ENCODE measurements at regions not wholly inside any gene's neighbourhood (a gene's known extent, or its start where the extent isn't known, plus 50 kb on each side); places are given as distances from the start of the nearest gene placed in this dataset.
"Not testable (repeated sequence)": the region's sequence is repeated elsewhere in the genome, so short reads cannot be mapped to it uniquely, and the experiment has no call there.

DNA sequence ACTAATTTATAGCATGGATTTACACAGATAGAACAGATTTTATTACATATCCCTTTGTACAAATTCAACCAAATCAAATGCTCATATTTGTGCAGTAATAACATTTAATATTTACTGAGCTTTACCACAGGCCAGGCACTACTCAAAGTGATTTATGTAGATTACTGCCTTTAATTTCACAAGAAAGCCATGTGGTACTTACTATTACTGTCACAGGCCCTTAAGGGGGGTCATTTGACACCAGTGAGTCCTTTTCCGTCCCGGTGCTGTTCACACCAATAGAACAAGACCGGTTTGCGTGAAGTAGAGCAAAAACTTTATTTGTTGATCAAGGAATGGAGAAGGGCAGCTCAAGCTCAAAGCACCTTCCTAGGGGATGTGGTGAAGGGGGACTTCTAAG is 308.5 kb upstream of the KCNN2 start:
- DNase-seq, result no peak

DNA sequence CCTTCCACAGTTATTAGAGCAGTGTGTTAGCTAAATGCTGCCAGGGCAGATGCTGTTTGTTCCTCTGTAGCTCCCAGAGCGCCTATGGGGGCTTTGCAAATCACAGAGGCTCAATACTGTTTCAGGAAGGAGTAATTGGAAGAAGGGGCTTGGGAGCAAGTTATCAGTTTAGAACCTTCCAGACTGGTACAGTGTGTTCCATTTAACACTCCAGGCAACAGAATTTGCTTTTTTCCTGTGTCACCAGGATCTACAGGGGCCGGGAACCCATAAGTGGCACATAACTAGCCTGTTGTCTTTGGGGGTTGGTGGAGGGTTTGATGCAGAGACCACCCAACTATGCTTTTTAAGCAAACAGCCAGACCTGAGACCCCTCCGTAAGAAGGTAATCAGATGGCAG is 307.3 kb upstream of the KCNN2 start:
- DNase-seq, result no peak

DNA sequence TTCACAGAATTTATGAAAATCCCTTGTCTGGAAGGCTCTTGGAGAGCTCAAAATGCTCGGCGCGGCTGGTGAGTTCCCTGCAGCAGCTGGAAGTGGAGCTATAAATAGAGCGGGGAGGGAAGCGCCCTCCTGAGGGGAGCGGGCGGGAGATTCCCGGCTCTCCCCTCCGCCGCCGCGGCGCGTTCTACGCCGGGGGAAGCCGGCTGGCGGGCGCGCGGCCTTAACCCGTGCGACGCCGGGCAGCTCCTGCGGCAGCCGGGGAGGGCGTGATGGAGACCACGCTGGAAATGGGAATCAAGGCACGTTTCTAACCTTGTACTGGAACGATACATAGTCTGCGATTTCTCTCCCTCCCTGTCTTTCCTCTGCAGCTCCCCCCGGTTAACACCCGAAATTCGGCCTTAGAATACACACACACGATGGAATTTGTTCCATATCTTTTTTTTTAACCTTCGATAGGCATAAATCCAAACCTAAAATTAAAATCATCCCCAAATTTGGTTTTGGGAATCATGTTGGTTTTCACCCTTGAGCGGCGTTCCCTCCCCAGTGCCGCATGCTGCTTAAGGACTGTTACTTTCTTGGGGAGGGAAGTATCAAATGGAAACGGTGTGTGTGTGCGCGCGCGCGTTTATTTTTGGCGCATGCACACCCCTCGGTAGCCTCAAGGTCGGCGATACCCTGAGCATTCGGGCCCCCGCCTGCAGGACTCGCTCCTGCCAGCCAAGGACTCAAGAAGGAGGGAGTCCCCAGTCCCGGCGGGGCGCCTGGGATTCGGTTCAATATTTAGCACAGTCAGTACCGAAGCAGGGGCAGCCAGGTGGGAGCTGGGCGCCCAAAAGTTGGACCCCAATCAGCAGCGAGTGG is 306.3 kb upstream of the KCNN2 start:
- DNase-seq, result peak in 38 of 56 donors; percentile 3 to 56 (median 26)

DNA sequence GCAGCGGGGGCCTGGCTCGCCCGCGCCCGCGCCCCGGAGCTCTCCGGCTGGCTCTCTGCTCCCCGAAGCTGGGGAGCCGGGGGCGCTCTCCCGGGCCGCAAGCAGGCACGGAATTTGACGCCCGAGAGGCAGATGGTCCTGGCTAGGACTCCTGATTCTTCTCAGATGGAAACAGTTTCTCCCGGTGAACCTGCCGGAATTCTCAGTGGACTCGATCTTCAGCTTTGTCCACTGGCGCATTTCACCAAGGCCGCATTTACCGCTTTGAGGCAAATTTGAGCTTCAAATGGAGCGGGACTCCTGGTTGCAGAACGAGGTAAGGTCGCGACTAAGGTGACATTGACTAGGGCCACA is 305.7 kb upstream of the KCNN2 start:
- DNase-seq, result peak in 2 of 56 donors; percentile 10 to 18

DNA sequence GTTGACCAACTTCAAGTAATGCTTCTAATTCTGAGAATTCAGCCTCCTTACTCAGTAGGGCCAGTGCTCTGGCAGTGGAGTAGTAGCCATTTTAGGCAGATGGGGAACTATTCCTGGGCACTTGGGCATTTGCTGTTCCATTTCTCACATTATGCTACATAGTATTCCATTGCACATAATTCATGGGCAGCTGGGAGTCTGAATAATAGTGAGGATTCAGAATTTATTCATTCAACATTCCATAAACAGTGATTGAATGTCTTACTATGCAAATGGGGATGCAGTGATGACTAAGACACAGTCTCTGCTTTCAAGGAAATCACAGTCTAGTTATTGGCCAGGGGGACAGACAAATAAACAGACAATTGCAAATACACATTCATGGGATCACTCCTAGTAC is 301.0 kb upstream of the KCNN2 start:
- DNase-seq, result no peak

DNA sequence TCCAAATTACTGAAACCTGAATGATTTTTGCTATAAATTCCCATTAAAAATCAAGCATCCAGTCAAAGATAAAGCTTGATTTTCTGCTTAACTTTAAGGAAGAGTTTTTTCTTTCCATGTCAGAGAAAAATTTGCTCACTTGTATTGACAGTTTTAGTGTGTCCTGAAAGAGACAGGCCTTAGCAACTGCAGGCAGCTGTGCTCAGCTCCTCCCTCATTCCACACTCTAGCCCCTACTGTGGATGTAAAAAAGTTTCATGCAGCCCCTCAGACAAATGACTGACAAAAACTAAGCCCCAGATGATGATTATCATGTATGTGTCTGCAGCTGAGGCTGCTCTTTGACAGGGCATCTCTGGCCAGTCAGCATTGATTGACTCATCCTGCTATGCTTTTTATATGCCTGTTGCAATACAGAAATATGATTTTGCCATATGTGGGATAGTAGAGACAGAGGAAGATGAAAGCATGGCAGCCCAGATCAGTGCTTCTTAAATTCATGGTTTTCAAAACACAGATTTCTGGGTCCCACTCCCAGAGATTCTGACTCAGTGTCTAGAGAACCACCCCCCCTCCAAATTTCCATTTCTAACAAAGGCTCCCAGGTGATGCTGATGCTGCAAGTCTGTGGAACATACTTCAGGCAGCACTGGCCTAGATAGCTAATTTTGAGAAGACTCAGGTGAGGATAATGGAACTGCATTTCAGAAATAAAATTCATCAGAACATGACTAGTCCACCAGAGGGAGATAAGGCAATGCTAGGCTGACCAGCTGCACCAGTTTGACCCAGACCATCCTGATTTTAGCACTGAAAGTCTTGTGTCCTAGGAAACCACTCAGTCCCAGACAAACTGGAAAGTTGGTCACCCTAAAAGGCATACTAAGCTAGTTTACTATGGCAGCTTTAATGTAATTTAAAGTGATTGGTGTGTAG is 298.7 kb upstream of the KCNN2 start:
- DNase-seq, result no peak

DNA sequence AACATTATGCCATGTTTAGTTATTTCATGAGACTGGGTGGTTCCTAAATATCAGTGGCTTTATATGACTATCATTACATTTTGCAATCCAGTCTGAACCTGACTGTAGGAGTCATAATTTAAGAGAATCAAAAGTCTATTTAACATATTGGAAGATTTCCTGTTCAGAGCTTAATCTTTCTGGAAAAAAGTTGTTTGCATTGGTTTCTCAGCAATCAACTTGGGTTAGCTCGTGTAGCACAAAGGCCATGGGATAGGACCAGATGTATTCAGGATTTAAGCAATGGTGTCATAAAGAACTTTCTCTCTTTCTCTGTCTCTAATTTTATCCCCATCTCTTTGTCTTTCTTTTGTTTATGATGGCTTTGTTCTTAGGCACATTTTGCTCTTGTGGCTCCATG is 296.0 kb upstream of the KCNN2 start:
- DNase-seq, result no peak

DNA sequence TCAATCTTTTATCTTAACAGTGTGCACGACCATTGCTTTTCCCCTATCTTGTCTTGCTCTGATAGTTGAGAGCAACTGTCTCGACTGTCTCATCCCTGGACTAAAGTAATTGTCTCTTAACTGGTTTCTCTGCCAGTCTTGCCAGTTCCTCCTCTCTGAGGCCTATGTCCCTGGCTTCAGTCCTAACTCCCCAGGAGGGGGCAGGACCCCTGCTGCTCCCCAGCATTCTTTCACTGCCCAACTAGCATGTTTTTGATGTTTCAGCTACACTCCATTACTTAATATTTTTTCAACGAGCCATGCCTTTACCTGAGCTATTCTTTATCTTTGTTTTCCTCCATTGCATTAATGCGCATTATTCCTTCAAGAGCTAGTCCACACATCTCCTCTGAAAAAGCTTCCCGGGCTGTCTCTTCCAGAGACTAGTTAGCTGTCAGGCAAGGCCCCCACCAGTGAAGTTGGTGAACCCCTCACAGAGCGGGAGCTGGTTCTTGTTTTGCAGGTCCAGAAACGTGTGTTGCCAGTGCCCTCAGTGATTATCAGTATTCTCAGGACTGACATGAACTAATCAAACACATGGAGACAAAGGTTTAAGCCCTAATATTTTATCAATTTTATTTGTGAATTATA is 291.7 kb upstream of the KCNN2 start:
- no peak for DNase-seq

DNA sequence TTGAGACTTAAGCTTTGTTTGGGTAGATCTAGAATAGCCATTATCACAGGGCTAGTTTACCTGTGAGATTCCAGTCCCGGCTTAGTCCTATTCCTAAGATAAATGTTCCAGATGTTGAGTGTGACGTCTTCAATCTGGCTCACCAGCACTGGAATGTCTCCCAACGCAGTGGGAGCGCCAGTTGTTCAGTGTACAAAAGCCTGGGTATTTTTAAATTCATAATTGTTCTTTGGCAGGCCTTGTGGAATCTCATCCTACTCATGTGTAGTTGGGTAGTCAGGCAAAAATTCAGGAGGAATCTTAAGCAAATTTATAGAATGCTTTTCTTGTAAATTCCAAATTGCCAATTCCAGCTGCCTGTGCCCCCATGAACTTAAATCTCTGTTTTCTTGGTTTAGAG is 272.6 kb upstream of the KCNN2 start:
- DNase-seq, result no peak

DNA sequence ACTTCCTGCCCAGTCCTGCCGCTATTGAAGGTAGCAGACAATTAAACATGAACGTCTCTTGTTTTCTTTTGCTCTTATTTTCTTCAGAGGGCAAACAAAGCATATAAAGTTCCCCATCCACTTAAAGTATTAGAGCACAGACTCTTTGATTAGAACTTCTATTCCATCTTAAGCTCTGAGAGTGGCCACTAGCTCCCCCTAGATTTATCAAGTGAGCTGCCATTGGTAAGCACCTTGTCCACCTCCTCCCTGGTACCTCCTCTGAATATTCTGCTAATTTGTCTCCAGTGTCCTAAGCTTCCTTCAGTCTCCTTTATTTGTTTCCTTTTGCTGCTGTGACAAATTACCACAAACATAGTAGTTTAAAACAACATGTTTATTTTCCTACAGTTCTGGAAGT is 264.3 kb upstream of the KCNN2 start:
- no peak for DNase-seq

DNA sequence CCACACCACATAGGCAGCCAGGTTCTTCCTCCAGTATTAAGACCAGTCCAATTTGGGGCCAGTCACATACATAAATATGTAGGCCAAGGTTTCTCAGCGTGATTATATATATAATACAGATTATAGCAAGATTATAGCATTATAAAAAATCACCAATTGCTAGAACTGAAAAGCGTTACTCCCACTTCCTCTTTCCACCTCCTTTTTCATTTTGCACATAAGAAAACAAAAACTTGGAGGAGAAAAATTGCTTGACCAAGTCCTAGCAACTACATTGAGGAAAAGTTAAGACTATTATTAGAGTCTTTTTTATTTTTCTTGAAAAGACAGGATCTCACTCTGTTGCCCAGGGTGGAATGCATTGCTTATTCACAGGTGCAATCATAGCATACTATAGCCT is 262.7 kb upstream of the KCNN2 start:
- DNase-seq, result no peak

DNA sequence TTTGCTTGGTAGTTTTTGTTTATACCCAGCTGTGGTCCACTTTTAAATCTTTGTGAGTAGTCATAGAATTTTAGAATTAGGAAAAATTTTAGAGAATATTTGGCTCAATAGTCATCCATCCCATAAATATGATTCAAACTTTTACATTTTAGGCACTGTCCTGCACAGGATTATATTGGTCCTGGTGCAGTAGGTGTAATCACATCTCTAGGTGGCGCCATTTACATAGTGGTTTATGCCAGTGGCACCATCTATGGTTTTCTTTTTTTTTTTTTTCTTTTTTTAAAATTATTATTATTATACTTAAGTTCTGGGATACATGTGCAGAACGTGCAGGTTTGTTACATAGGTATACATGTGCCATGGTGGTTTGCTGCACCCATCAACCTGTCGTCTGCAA is 260.7 kb upstream of the KCNN2 start:
- peak in 1 of 56 donors; percentile 3 for DNase-seq

DNA sequence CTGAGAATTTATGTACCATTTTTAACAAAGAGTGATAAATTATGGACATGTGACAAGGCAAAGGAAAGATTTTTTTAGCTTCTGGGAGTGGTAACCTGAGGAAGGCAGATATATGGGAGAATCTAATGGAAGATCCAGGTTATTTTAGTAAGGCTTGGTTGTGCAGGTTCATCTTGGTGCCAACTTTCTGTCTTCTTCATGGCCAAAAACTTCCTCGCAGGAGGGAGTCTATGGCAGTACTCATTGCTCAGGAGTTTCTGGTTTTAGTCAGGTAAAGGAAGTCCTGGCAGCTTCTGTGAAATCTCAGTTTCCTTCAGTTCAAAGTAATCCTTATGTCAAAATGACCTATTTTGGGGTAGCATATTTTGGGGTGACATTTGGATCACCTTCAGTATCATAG is 248.3 kb upstream of the KCNN2 start:
- DNase-seq, result no peak

DNA sequence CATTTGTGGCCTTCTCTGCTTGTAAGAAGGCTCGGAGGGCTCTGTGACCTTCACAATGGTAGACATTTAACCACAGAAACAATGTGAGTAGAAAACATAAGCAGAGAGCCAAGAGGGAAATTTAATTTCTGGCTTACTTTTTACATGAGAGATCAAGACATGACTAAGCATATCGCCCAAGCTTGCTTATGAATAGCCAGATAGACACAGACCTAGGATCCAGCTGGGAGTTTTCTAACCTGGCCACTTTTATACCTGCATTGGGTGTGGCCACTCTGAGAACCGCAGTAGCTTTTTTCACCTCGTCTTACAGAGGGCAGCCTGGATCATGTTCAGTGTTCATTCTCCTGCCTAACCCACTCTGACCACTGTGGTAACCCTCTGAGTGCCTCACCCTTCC is 244.9 kb upstream of the KCNN2 start:
- no peak for DNase-seq

DNA sequence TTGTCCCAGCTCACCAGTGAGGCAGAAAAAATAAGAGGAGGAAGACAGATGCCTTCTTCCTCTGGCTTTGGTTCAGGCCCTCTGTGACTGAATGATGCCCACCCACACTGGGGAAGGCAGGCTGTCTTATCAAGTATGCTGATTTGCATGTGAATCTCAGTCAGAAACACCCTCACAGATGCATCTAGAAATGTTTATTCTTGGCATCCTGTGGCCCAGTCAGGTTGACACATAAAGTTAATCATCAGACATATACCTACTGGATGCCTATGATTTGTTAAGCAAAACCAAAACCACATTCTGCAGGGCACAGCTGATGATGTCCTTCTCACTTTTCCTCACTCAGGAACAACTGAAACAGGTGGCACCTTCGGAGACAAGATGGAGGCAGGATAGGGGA is 243.4 kb upstream of the KCNN2 start:
- DNase-seq, result no peak

DNA sequence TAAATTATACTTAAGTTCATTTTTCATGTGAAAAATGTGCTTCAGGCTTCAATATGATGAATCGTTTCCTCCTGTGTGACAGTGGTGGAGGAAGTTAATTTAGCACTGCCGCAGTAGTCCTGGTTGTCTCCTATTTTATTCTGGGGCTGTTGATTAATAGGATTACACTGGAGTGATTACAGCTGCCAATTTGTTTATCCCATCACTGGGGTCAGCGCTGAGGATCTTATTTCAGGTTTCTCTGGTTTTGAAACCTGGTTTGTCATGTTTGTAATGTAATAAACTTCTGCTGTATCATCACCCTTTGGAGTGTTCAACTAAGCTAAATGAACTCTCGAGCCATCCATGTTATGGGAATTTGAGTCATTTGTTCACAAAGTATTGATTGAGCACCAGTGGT is 241.7 kb upstream of the KCNN2 start:
- no peak for DNase-seq

DNA sequence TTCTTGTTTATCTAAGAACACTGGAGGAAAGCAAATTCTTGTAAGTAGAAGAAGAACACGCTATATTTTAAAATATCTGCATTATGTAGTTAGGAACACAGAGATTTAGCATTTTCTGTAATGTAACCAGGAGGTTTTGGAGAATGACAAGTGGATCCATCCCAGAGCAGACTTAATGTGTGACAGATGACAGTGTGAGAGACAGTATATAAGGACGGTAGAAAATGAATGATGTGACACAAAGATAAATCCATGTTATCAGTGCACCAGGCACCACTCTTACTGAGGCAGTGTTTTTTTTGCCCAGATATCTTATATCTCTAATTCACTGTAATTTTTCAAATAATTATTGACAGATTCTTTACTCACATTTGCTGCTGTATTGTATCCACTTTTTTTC is 239.0 kb upstream of the KCNN2 start:
- DNase-seq, result no peak

DNA sequence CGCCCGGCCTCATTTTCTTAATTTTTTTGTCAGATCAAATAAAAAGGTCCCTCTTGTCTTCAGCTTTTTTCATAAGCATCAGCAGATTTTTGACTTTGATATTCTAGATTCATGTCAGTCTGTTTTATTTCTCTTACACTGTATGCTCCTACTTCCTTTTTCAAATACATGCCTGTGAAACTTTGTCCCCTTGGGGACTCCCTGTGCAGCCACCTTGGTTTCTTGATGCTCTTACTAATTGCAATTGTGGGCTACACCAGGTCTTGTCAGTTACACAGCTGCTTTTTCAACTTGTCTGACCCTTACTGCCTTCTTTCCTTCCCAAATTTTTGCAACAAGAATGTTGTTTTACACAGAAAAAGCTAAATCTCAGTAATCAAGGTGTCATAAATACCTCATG is 238.2 kb upstream of the KCNN2 start:
- no peak for DNase-seq

DNA sequence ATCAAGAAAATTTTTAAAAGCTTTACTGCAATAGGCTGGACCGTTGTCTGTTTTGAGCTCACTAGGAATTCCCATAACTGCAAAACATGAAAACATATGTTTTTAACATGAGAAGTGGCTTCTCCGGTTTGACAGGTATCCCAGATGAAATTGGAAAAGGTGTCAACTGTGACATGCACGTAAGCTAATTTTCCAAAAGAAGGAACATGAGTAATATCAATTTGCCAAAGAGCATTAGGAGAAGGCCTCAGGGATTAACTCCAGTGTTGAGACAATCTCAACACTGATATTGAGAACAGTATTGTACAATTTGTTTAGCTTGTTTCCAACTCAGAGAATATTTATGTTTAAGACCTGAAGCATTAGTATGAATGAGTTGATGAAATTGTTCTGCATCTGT is 215.5 kb upstream of the KCNN2 start:
- no peak for DNase-seq

DNA sequence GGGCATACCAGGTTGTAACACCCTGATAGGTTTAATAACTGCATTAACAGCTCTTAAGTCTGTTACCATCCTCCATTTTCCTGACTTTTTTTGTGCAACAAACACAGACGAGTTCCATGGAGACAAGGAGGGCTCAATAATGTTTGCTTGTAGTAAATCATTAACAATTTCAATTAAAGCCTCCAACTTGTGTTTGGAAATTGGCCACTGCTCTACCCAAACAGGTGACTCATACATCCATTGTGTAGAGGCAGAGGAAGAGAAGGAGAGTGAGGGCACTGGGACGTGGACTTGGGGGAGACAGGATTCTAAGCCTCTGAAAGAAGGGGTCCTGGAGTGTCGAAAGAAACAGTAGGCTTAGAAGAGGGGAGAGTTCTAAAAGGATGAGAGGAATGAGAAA is 213.6 kb upstream of the KCNN2 start:
- DNase-seq, result no peak

DNA sequence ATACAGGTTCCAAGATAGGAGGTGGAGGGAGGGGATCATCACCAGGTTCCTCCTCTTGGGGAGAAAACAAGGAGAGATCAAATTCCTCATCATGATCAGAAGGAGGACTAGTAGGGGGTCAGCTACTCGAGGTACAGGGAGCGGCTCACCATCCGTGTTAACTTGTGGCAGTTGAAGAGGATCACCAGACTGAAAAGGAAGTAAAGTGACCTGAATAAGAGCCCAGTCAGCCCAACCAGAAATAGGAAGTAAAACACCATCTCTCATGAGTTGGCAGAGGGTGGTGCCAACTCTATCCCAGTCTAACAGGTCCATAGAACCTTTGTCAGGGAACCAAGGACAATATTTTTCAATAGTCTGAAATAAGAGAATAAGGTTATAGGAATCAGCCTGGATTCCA is 213.1 kb upstream of the KCNN2 start:
- DNase-seq, result not testable (repeated sequence)

DNA sequence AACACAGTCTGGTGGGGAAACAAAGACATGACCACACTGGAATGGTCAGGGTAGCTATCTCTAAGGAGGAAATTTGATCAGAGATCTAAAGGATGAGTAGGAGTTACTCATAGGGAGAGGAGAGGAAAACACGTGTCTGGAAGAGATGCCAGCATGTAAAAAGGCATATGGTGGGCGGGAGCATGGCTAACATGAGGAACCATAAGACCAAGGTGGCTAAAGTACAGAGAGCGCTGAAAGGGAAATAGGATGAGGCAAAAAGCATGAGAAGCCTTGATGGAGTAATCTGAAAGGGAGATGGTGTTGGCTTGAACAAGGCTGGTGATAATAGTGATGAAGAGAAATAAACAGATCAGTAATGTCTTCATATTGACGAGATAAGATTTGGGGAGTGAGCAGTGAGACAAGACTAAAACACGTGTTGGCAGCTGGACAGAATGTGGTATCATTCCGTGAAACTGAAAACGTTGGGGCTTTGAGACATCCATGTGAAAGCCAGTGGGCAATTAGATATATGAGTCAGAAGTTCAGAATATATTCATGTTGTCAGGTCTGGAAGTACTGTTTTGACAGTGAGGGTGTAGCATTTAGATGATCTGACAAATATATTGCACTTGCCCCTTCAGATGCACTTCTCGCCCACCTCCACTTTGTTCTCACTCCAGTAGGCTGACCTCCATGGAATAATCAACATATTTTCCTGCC is 209.1 kb upstream of the KCNN2 start:
- no peak for DNase-seq
